ENCODE measurements at regions not wholly inside any gene's neighbourhood (a gene's known extent, or its start where the extent isn't known, plus 50 kb on each side); places are given as distances from the start of the nearest gene placed in this dataset.

- WGBS, 2 experiments (ENCODE audit: extremely low coverage in 1 of 2, insufficient coverage in 1 of 2, insufficient read length in 1 of 2, insufficient replicate concordance in 2 of 2, low coverage in 1 of 2, low lambda C conversion rate in 2 of 2, missing lambda C conversion rate in 1 of 2) = 100% methylated on average over 3 of the region's 3 CpGs; no CpG with 5 or more reads in 1 of the 2 experiments
Measured at GRCh38 chr5:143613329-143613728, 198.6 kb upstream of the HMHB1 start.

More at GRCh38 chr5:143613329-143613728, 198.6 kb upstream of the HMHB1 start:
- Histone ChIP-seq H2BK5ac (ENCODE audit: low read depth, low read length) (no peak overlapping the region), H4K20me1 (replicated peaks in 1 of 2; ENCODE audit: control insufficient read depth in 1 of 2, insufficient read depth in 2 of 2, low read length in 2 of 2) (no peaks in the 10 kb centered on the region), H3K9ac (replicated peaks in 1 of 4; ENCODE audit: extremely low read depth in 1 of 4, low read depth in 3 of 4, low read length in 3 of 4) (no peak overlapping the region), H3K79me1 (ENCODE audit: low read depth, low read length) (no peaks in the 10 kb centered on the region), H3K36me3 (ENCODE audit: control insufficient read depth in 2 of 4, insufficient read depth in 4 of 4, low read length in 3 of 4) (no peaks in the 10 kb centered on the region), H3K27ac (ENCODE audit: low read depth, low read length) (no peak overlapping the region), H4K8ac (ENCODE audit: extremely low read depth, insufficient read depth, low read length) (no peak overlapping the region), H4K5ac (ENCODE audit: insufficient read length, low read depth, low read length) (no peak overlapping the region), H2BK120ac (replicated peaks; ENCODE audit: low read depth, low read length) (no peak overlapping the region), H2AK5ac (ENCODE audit: low read depth, low read length) (no peak overlapping the region), H2BK20ac (ENCODE audit: low read length) (no peak overlapping the region), H3K9me3 (ENCODE audit: insufficient read depth in 2 of 2, low read depth in 1 of 2, low read length in 1 of 2) (no peaks in the 10 kb centered on the region), H2BK12ac (ENCODE audit: low read depth, low read length) (no peak overlapping the region), H4K91ac (replicated peaks; ENCODE audit: insufficient read length, low read length) (no peak overlapping the region), H3K14ac (ENCODE audit: insufficient read length) (no peak overlapping the region), H3K23me2 (ENCODE audit: low read depth, low read length) (no peaks in the 10 kb centered on the region), H3K27me3 (replicated peaks in 1 of 4; ENCODE audit: control insufficient read depth in 3 of 4, extremely low read depth in 1 of 4, insufficient read depth in 3 of 4, low read length in 3 of 4) (no peaks in the 10 kb centered on the region), H3K18ac (ENCODE audit: extremely low read depth, low read length) (no peak overlapping the region), H3K4me3 (ENCODE audit: extremely low read depth in 1 of 4, insufficient read depth in 2 of 4, low read depth in 3 of 4, low read length in 4 of 4) (no peak overlapping the region), H3K4me1 (replicated peaks in 1 of 4; ENCODE audit: control insufficient read depth in 3 of 4, insufficient read depth in 4 of 4, low read length in 3 of 4) (no peaks in the 10 kb centered on the region), H2AFZ (ENCODE audit: low read length) (no peak overlapping the region), H3K23ac (ENCODE audit: insufficient read length) (no peak overlapping the region), H3K4ac (replicated peaks; ENCODE audit: insufficient read length, low read depth, low read length) (no peak overlapping the region), H3K4me2 (ENCODE audit: insufficient read depth in 1 of 2, low read depth in 2 of 2, low read length in 2 of 2) (no peak overlapping the region), H2BK15ac (ENCODE audit: low read length) (no peak overlapping the region), H3K79me2 (ENCODE audit: control insufficient read depth in 1 of 2, insufficient read depth in 2 of 2, low read length in 2 of 2) (no peaks in the 10 kb centered on the region), H3K56ac (replicated peaks; ENCODE audit: insufficient read length, low read depth, low read length) (no peak overlapping the region)
- CTCF ChIA-PET (ENCODE audit: partially characterized antibody) = no interaction called here
- TF ChIP-seq RBBP5 (IDR thresholded peaks at IDR 0.05; ENCODE audit: borderline replicate concordance, low read depth, low read length) (no peak), GTF2F1 (IDR thresholded peaks at IDR 0.05; ENCODE audit: borderline replicate concordance, low read depth, low read length) (no peak), SP2 (IDR thresholded peaks at IDR 0.05; ENCODE audit: low read length) (no peak), TEAD4 (IDR thresholded peaks at IDR 0.05; ENCODE audit: low read depth, low read length) (no peak)
- FAIRE-seq (no peak), DNase-seq (ENCODE audit: low read depth in 1 of 2, low spot score in 2 of 2) (no peak)
- POLR2A ChIA-PET (ENCODE audit: partially characterized antibody) = no interaction called here
